ENCODE measurements at regions not wholly inside any gene's neighbourhood (a gene's known extent, or its start where the extent isn't known, plus 50 kb on each side); places are given as distances from the start of the nearest gene placed in this dataset.

DNA sequence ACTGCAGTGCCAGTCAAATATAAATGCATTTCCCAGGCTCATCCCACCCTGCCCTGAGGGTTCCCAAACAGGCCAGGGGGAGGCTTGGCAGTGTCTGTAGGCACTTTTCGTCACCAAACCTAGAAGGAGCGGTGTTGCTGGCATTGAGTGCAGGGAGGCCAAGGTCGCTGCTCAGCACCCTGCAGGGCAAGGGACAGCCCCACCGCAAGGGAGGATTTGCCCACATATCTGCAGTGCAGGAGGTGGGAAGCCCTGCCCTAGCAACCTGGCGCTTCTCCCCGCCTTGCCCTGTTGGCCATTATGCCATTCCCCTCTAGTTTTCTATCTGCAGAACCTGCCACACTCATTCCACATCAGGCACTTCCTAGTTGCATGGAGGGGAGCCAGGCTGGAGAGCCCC lies 327.8 kb upstream of the ADCY2 start:
- no peak for TF ChIP-seq POLR2A (IDR thresholded peaks at IDR 0.05; ENCODE audit: low read depth, low read length)
- no peak for FAIRE-seq
- DNase-seq (ENCODE audit: insufficient read length, low spot score) = no peak

DNA sequence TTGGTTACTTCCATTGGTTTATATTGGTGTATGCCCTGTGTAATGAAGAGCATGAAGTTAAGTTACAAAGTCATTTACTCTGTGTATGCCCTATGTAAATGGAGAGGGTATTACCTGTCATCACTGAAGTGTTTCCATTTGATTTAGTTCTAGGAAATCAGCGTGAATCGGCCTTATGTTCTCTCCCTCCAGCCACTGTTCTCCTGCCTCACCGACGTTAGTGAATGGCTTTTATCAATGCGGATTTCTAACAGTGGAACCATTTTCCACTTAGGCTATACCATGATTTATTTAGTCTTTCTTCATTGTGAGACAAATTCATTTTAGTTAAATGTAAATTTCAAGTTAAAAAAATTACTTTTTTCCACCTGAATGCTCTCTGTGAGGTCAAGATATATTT lies 327.0 kb upstream of the ADCY2 start:
- no peak for TF ChIP-seq POLR2A (IDR thresholded peaks at IDR 0.05; ENCODE audit: low read depth, low read length)
- no peak for FAIRE-seq
- no peak for DNase-seq (ENCODE audit: insufficient read length, low spot score)

DNA sequence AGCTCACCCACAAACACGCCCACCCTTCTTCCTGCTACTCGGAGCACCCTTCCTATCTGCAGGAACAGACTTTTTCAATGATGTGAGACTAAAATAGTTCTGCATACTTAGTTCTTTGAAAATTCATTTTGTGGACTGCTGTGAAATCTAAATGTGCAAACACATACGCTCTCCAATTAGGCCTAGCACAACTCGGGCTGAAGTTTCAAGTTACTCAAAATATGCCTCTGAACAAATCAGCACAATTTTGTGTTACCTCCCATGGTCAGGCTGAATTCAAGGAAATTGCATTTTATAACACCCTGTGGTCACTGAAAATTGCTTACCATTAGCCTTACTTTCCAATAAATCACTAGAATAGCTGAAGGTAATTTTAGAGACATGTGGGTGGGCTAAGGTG lies 323.8 kb upstream of the ADCY2 start:
- DNase-seq (ENCODE audit: insufficient read length, low spot score) = no peak
- TF ChIP-seq POLR2A (IDR thresholded peaks at IDR 0.05; ENCODE audit: low read depth, low read length) = no peak
- peak; percentile 6 for FAIRE-seq

DNA sequence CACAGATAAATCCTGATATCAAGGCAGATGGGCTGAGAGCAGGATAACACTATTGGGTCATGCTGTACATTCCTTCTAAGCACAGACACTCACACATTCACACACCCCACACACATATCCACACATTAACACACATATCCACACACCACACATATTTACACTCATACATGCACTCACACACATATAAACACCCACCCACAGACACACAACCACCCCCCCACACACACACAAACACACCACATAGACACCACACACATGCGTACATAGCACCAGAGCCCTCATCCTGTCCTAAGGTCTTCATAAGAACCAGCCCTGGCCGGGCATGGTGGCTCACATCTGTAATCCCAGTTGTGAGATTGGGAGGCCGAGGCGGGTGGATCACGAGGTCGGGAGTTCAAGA lies 322.3 kb upstream of the ADCY2 start:
- TF ChIP-seq POLR2A (IDR thresholded peaks at IDR 0.05; ENCODE audit: low read depth, low read length) = no peak
- FAIRE-seq = no peak
- DNase-seq (ENCODE audit: insufficient read length, low spot score) = no peak

DNA sequence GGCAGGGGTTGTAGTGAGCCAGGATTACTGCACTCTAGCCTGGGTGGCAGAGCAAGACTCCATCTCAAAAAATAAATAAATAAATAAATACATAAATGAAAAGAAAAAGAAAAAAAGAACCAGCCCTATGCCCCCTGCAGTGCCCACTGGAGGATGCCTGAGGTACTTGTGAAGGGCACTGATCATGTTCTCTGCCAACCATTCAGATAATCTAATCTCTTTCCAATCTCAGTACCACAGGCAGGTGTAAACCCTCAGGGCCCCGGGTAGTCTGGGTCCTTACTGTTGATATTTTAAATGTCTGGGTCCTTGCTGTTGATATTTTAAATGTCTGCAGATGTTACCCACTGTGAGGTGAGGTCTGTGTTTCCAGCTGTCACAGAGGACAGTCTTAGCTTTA lies 321.8 kb upstream of the ADCY2 start:
- no peak for FAIRE-seq
- TF ChIP-seq POLR2A (IDR thresholded peaks at IDR 0.05; ENCODE audit: low read depth, low read length) = no peak
- no peak for DNase-seq (ENCODE audit: insufficient read length, low spot score)

DNA sequence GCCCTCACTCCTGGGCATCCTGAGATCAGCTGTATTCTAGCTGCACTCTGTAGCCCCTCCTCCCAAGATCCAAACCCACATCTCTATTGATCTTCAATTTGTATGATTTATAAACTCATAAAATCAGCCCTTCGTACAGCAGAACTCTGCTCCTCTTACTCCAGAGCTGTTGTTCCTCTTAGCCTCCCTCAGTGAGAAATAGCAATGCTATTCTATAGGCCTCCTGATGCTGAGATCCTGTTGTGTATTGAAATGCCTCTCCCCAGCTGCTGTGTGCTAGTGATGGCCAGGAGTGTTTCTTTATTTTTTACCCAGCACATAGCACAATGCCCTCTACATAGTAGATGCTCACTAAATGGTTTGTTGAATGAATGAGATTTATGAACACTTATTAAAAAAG lies 320.5 kb upstream of the ADCY2 start:
- FAIRE-seq (no peak), DNase-seq (ENCODE audit: insufficient read length, low spot score) (no peak)
- TF ChIP-seq POLR2A (IDR thresholded peaks at IDR 0.05; ENCODE audit: low read depth, low read length) = no peak

DNA sequence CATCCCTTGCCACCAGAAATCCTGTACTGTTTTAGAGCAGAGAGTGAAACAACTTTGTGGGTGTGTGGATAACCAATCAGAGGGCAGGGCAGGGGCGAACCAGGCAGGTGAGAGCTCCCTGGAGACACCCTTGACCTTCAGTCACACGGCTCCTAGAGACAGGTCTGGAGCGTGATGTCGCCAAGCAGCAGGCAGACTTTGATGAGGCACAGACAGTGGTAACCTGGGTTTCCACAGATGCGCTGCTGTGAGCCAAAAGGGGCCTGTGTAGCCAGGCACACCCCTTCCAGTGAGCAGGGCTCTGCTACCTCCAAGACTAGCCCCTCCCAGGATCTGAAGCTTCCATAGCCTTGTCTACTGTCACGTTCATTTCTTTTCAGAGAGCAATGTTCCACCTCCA lies 317.8 kb upstream of the ADCY2 start:
- no peak for FAIRE-seq
- TF ChIP-seq POLR2A (IDR thresholded peaks at IDR 0.05; ENCODE audit: low read depth, low read length) = no peak
- no peak for DNase-seq (ENCODE audit: insufficient read length, low spot score)

DNA sequence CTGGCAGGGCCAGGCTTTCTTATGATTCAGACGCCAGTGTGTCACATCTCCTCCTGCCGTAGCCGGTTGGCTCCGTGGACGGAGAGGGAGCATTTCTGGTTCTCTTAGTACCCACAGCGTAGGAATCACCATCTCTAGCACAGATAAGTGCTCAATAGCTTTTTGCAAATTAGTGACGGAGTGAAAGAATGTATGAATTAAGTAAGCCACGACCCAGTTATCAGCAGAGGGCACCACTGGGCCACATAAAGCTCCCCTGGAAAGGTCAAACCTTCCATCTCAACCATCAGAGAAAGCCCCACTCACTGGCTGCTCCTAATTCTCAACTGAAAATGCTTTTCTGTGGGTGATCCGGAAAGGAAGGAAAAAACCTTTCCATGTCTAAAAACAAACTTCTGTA lies 317.0 kb upstream of the ADCY2 start:
- no peak for TF ChIP-seq POLR2A (IDR thresholded peaks at IDR 0.05; ENCODE audit: low read depth, low read length)
- no peak for FAIRE-seq
- no peak for DNase-seq (ENCODE audit: insufficient read length, low spot score)

DNA sequence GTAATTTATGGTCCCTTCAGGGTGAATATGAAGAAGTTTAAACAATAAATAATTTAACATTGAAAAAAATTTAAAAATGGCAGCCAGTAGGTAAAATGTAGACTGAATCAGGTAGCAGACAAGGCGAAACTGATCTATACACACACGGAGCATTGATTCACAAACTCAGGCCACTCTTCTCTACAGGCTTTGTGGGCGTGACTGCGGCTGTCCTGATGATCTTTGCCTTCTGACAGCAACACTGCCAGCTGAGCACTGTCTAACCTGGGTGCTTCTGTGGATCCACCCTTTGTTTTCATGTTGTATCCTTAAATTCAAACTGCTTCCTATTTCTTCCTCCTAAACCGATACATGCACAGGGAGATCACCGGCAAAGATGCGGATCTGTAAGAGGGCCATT lies 315.4 kb upstream of the ADCY2 start:
- TF ChIP-seq POLR2A (IDR thresholded peaks at IDR 0.05; ENCODE audit: low read depth, low read length) = no peak
- DNase-seq (ENCODE audit: insufficient read length, low spot score) = no peak
- no peak for FAIRE-seq

DNA sequence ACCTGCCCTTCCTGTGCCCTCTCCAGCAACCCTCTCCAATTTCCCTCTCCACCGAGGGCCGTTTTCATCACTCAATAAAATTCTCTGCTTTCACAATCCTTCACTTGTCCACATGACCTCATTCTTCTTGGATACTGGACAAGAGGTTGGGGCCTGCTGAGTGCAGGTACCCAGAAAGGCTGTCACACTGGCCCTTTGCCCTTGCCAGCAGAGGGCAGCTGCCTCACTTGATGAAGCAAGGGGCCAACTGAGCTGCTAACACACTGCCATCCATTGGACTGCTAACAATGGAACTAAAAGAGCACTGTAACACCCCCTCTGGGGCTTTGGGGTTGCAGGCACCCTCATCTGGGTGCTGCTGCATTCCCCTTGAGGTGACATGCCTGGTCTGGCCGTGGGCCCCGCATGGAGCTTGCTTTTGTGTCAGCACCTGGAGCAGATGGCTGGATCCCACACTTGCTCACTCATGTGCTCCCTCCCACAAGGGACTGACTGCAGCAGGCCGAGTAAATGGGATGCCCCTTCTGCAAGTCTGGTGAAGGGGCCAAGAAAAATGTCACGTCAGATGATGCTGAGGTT lies 308.1 kb upstream of the ADCY2 start:
- DNase-seq (ENCODE audit: insufficient read length, low spot score) = no peak
- no peak for FAIRE-seq
- no peak for TF ChIP-seq POLR2A (IDR thresholded peaks at IDR 0.05; ENCODE audit: low read depth, low read length)

DNA sequence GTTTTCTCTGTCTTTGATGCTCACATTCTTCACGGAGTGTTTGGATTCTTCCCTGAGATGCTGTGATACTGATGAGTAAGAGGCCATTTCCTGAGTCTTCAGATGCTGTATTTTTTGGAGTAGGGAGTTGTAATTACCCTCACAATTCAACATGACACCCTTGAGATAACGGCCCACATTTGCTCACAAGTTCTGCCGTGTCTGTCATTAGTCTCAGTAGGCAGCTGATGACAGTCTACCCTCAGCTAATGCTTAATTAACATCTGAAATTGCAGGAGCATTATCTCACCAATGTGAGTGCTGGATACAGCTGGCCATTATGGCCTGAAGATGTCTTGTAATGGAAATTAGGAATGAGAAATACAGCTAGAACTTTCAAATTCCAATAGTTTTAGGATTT lies 307.1 kb upstream of the ADCY2 start:
- DNase-seq (ENCODE audit: insufficient read length, low spot score) (no peak), FAIRE-seq (no peak)
- TF ChIP-seq POLR2A (IDR thresholded peaks at IDR 0.05; ENCODE audit: low read depth, low read length) = no peak

DNA sequence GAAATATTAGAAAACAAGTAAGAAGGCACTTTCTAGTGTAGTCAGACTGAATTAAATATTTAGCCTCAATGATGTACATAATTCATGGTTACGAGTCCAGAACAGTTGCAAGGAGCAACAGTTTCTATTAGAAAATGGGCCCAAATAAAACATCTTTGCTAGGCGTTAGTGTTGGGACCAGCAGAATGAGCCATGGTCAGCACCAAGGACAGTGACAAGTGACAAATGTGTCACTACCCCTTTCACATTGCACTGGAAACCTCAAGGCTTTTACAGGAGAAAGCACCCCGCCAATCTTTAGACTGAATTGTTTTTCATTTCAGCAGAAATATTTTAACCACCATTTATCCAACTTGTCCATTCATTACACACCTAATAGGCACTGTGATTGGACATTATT lies 301.3 kb upstream of the ADCY2 start:
- no peak for DNase-seq (ENCODE audit: insufficient read length, low spot score)
- no peak for TF ChIP-seq POLR2A (IDR thresholded peaks at IDR 0.05; ENCODE audit: low read depth, low read length)
- FAIRE-seq = peak; percentile 65

DNA sequence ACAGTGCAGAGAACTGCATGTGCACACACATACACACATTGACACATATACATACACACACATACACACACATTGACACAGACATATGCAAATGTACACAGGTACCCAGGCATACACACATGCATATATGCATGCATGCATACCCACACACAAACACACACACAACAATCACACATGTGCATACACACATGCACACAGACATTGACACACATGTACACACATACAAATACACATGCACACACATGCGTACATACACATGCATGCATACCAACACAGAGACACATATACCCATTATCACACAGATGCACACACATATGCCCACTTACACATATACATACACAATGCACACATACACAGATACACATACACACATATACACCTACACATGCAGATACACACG lies 299.6 kb upstream of the ADCY2 start:
- TF ChIP-seq POLR2A (IDR thresholded peaks at IDR 0.05; ENCODE audit: low read depth, low read length) = no peak
- FAIRE-seq (no peak), DNase-seq (ENCODE audit: insufficient read length, low spot score) (no peak)

DNA sequence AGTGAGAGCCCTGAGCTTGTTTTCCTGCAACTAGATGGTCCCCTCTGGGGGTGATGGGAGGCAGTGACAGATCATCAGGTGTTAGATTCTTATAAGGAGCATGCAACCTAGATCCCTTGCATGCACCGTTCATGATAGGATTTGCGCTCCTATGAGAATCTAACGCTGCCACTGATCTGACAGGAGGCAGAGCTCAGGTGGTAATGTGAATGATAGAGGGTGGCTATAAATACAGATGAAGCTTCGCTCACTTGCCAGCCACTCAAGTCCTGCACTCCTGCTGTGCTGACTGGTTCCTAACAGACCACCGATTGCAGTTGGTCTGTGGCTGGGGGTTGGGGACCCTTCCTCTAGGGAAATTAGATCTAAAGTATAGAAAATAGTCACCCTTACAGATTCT lies 290.6 kb upstream of the ADCY2 start:
- TF ChIP-seq POLR2A (IDR thresholded peaks at IDR 0.05; ENCODE audit: low read depth, low read length) = no peak
- FAIRE-seq = no peak
- DNase-seq (ENCODE audit: insufficient read length, low spot score) = no peak

DNA sequence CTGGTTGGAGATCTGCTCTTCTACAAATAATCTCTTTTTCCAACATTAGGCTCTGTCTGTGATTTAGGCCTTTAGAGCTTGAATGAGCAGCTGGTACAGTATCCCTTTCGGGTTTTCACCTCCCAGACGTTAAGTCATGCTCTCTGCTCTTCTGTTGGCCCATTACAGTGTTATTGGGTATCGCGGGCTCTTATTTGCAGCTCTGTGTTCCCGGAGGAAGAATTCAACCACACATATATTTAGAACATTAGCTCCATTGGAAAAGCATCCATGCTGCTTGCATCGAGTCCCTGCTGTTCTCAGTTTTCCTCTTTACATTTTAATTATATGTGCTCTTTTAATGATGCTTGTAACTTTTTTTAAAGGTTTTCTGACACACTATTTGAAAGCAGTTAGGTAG lies 278.0 kb upstream of the ADCY2 start:
- no peak for TF ChIP-seq POLR2A (IDR thresholded peaks at IDR 0.05; ENCODE audit: low read depth, low read length)
- no peak for DNase-seq (ENCODE audit: insufficient read length, low spot score)
- no peak for FAIRE-seq

DNA sequence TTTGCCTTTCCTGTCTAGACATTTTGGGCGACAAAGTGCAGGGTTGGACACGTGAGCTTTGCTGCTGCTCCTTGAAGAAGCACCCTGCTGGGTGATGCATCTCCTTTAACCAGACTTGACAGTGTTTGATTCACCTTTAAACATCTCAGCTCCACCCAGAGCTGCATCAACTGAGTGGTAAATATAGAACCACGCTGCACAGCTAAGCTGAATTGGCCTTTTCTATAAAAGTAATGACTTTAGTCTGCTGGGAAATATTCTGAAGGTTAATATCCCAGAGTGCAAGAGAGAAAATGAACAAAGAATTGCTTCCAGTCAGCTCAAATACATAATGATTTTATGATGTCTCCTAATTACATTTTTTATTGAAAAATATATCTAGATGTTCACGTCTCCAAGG lies 264.3 kb upstream of the ADCY2 start:
- DNase-seq (ENCODE audit: insufficient read length, low spot score) (no peak), FAIRE-seq (no peak)
- TF ChIP-seq POLR2A (IDR thresholded peaks at IDR 0.05; ENCODE audit: low read depth, low read length) = no peak
